ENCODE measurements at regions not wholly inside any gene's neighbourhood (a gene's known extent, or its start where the extent isn't known, plus 50 kb on each side); places are given as distances from the start of the nearest gene placed in this dataset.

DNA sequence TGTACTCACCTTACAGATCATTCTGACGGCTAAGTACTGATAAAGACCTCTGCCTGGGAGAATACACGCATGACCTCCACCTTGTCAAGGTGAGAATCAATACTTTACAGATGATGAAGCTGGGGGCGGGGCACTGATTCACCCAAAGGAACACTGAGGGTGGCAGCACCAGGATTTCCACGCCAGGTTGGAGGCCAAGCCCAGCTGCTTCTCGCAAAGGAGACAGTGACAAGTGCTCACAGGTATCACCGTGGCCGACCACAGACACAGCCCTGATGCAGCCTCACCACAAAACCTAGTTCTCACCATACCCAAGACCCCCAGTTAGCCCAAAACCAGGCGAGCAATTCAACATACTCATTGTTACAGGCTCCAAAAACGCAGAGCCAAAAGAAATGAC is 434.2 kb downstream of the SOX9 start:
- TF ChIP-seq CTCF (IDR thresholded peaks at IDR 0.05; ENCODE audit: poor library complexity), result no peak
- no peak for TF ChIP-seq EZH2 (IDR thresholded peaks at IDR 0.05; ENCODE audit: borderline replicate concordance)
- no peak for TF ChIP-seq EZH2phosphoT487 (IDR thresholded peaks at IDR 0.05; ENCODE audit: low read depth, severe bottlenecking, unreplicated experiment)
